Ishikawa (cell line): ENCODE measurements at regions not wholly inside any gene's neighbourhood (a gene's known extent, or its start where the extent isn't known, plus 50 kb on each side); places are given as distances from the start of the nearest gene placed in this dataset.

Source experiments
- CEBPB ChIP-seq: IDR thresholded peaks from 2 replicates; pipeline ENCODE4 v1.6.1; 2012
- CREB1 ChIP-seq: IDR thresholded peaks from 2 replicates; pipeline ENCODE4 v1.6.1; 2012; ENCODE audit warnings: low read depth
- EGR1 ChIP-seq: IDR thresholded peaks from 2 replicates; pipeline ENCODE4 v1.6.1; 2012
- EP300 ChIP-seq: IDR thresholded peaks from 2 replicates; pipeline ENCODE4 v1.6.1; 2012; ENCODE audit warnings: borderline replicate concordance
- FOXM1 ChIP-seq: IDR thresholded peaks from 2 replicates; pipeline ENCODE4 v1.6.1; 2012; ENCODE audit warnings: low read depth, borderline replicate concordance
- MAX ChIP-seq: IDR thresholded peaks from 2 replicates; pipeline ENCODE4 v1.6.1; 2012
- NFIC ChIP-seq: IDR thresholded peaks from 2 replicates; pipeline ENCODE4 v1.6.1; 2012
- RAD21 ChIP-seq: IDR thresholded peaks from 2 replicates; pipeline ENCODE4 v1.6.1; 2012; ENCODE audit warnings: low read depth
- REST ChIP-seq: IDR thresholded peaks from 2 replicates; pipeline ENCODE4 v1.6.1; 2012; ENCODE audit warnings: low read depth, mild to moderate bottlenecking
- TAF1 ChIP-seq: IDR thresholded peaks from 2 replicates; pipeline ENCODE4 v1.6.1; 2012; ENCODE audit warnings: low read depth, mild to moderate bottlenecking
- TCF12 ChIP-seq: IDR thresholded peaks from 2 replicates; pipeline ENCODE4 v1.6.1; 2012; ENCODE audit warnings: low read depth
- TEAD4 ChIP-seq: IDR thresholded peaks from 2 replicates; pipeline ENCODE4 v1.6.1; 2012
- USF1 ChIP-seq: IDR thresholded peaks from 2 replicates; pipeline ENCODE4 v1.6.1; 2012
- YY1 ChIP-seq: IDR thresholded peaks from 2 replicates; pipeline ENCODE4 v1.6.1; 2012; ENCODE audit warnings: low read depth
- ZBTB7A ChIP-seq: IDR thresholded peaks from 2 replicates; pipeline ENCODE4 v1.6.1; 2012; ENCODE audit warnings: low read depth

GRCh38 chr1:185644531-185644930, 89.7 kb upstream of the HMCN1 start:
- TF ChIP-seq EGR1 (no peak), USF1 (no peak), NFIC (no peak), CREB1 (no peak), ZBTB7A (no peak), EP300 (no peak), REST (no peak), CEBPB (no peak), RAD21 (no peak), TAF1 (no peak)

GRCh38 chr1:185636848-185637247, 97.3 kb upstream of the HMCN1 start:
- TF ChIP-seq REST (no peak), TCF12 (no peak), CEBPB (no peak), TAF1 (no peak), RAD21 (no peak), TEAD4 (no peak), YY1 (no peak), ZBTB7A (no peak), MAX (no peak), EP300 (no peak), USF1 (no peak), FOXM1 (no peak), EGR1 (no peak), CREB1 (no peak), NFIC (no peak)

GRCh38 chr1:185634704-185635103, 99.5 kb upstream of the HMCN1 start:
- no peak for TF ChIP-seq EGR1
- TF ChIP-seq FOXM1: no peak
- no peak for TF ChIP-seq TCF12
- no peak for TF ChIP-seq TEAD4
- no peak for TF ChIP-seq REST
- TF ChIP-seq MAX: no peak
- TF ChIP-seq CREB1: no peak
- no peak for TF ChIP-seq ZBTB7A
- TF ChIP-seq TAF1: no peak
- TF ChIP-seq YY1: no peak
- no peak for TF ChIP-seq NFIC
- TF ChIP-seq RAD21: no peak
- TF ChIP-seq CEBPB: no peak
- no peak for TF ChIP-seq EP300
- TF ChIP-seq USF1: no peak

GRCh38 chr1:185632659-185633423, 101.3 kb upstream of the HMCN1 start:
- no peak for TF ChIP-seq CEBPB
